Stomach (tissue), 8 donors: ENCODE measurements at regions not wholly inside any gene's neighbourhood (a gene's known extent, or its start where the extent isn't known, plus 50 kb on each side); places are given as distances from the start of the nearest gene placed in this dataset.

Source experiments
- DNase-seq, 2 donors: peaks; one replicate each; pipeline versions ENCODE4 v3.0.0 to v3.0.0-alpha.2; 2013 to 2019
- H3K27ac ChIP-seq, 5 donors: fragments of 200-600 bp in 4 of 5; sonication (generic) in 4 of 5; one replicate each; pipeline ENCODE4 v1.5.1; 2013 to 2019; ENCODE audit warnings: mild to moderate bottlenecking in 1 of 5, moderate library complexity in 1 of 5
- H3K27me3 ChIP-seq, 3 donors: fragments of 200-600 bp; sonication (generic); one replicate each; pipeline ENCODE4 v1.5.1; 2017 to 2019; ENCODE audit warnings: mixed run types in 1 of 3
- H3K36me3 ChIP-seq, 4 donors: fragments of 200-600 bp; sonication (generic); 1 replicate in 3 of 4; 2 replicates in 1 of 4; pipeline ENCODE4 v1.5.1; 2016 to 2019
- H3K4me1 ChIP-seq, 4 donors: fragments of 200-600 bp; sonication (generic); one replicate each; pipeline ENCODE4 v1.5.1; 2016 to 2019
- H3K4me3 ChIP-seq, 4 donors: fragments of 200-600 bp; sonication (generic) in 3 of 4; one replicate each; pipeline ENCODE4 v1.5.1; 2016 to 2019; ENCODE audit warnings: mild to moderate bottlenecking in 1 of 4
- H3K9me3 ChIP-seq, 4 donors: fragments of 200-600 bp; sonication (generic); one replicate each; pipeline ENCODE4 v1.5.1; 2016 to 2019
- CTCF ChIP-seq, 7 experiments: fragments of 450-650 bp in 4 of 7; fragments of 200-600 bp in 3 of 7; sonication (generic) in 3 of 7; IDR thresholded peaks; one replicate each; pipeline ENCODE4 v1.5.1; 2016 to 2019; ENCODE audit warnings: antibody characterized with exemption in 7 of 7, control low read depth in 2 of 7, mild to moderate bottlenecking in 1 of 7
- EP300 ChIP-seq: sonication (generic); formaldehyde crosslinking; IDR thresholded peaks from one replicate; pipeline ENCODE4 v1.6.1; 2017; ENCODE audit warnings: antibody characterized with exemption
- POLR2A ChIP-seq, 4 donors: fragments of 450-650 bp; IDR thresholded peaks; one replicate each; pipeline ENCODE4 v1.6.1; 2016; ENCODE audit warnings: antibody characterized with exemption in 4 of 4, control low read depth in 2 of 4, mild to moderate bottlenecking in 1 of 4, moderate library complexity in 1 of 4
- POLR2AphosphoS5 ChIP-seq, 3 donors: sonication (generic); formaldehyde crosslinking; IDR thresholded peaks; one replicate each; pipeline ENCODE4 v1.6.1; 2016; ENCODE audit warnings: antibody characterized with exemption in 3 of 3
- WGBS, 5 donors: extraction: QIAGEN DNeasy Blood & Tissue Kit in 3 of 5; methylation state at CpG; one replicate each; pipeline versions ENCODE4 v1.1.5 to v1.1.7; 2013 to 2018; 5-methylcytosine and 5-hydroxymethylcytosine counted together
- intact Hi-C: fragments of 100-400 bp; cut with DNase I; formaldehyde crosslinking; loops from one replicate; pipeline ENCODE4 v1.15.1; 2023; ENCODE audit warnings: low total_unique reads
- donor health status: healthy with polysubstance abuse.
- donor health status: Bipolar disorder and iron deficiency.
- donor health status: healthy.

- H3K27ac ChIP-seq = no peak overlapping the region
- no peaks in the 10 kb centered on the region for H3K27me3 ChIP-seq
- intact Hi-C loops = no loop called here
- no peak overlapping the region for H3K4me3 ChIP-seq
- no peaks in the 10 kb centered on the region for H3K4me1 ChIP-seq
- no peak for TF ChIP-seq POLR2AphosphoS5 (IDR thresholded peaks at IDR 0.05)
- TF ChIP-seq POLR2A (IDR thresholded peaks at IDR 0.05) = no peak
- no peak for TF ChIP-seq EP300
- TF ChIP-seq CTCF (IDR thresholded peaks at IDR 0.05) = no peak
- DNase-seq = no peak
- H3K9me3 ChIP-seq = peaks cover 0 to 8% (median 2%) of the 10 kb centered on the region in 4 donors
- H3K36me3 ChIP-seq = no peaks in the 10 kb centered on the region
Observed at GRCh38 chr9:10957878-10958277, 345.1 kb upstream of the PTPRD start.

GRCh38 chr9:10961883-10962282 is 349.1 kb upstream of the PTPRD start:
- Histone ChIP-seq H3K27ac (no peak overlapping the region), H3K27me3 (no peaks in the 10 kb centered on the region), H3K4me3 (no peak overlapping the region), H3K9me3 (peaks cover 0 to 8% (median 2%) of the 10 kb centered on the region in 4 donors), H3K4me1 (no peaks in the 10 kb centered on the region), H3K36me3 (no peaks in the 10 kb centered on the region)
- 83 to 91% (median 86%) methylated on average over 4 of the region's 4 CpGs for WGBS, 5 donors
- intact Hi-C loops = no loop called here
- TF ChIP-seq POLR2A (IDR thresholded peaks at IDR 0.05) (no peak), POLR2AphosphoS5 (IDR thresholded peaks at IDR 0.05) (no peak), EP300 (no peak), CTCF (IDR thresholded peaks at IDR 0.05) (no peak)
- no peak for DNase-seq

GRCh38 chr9:10983251-10983650 is 370.4 kb upstream of the PTPRD start:
- TF ChIP-seq EP300 = no peak
- Histone ChIP-seq H3K27me3 (no peaks in the 10 kb centered on the region), H3K4me3 (no peak overlapping the region), H3K4me1 (no peaks in the 10 kb centered on the region), H3K27ac (no peak overlapping the region), H3K9me3 (no peaks in the 10 kb centered on the region), H3K36me3 (no peaks in the 10 kb centered on the region)
- DNase-seq = no peak
- intact Hi-C loops = no loop called here
- WGBS, 5 donors = 80 to 100% (median 93%) methylated on average over 1 of the region's 1 CpG

GRCh38 chr9:10999646-11000045 is 386.8 kb upstream of the PTPRD start:
- no peaks in the 10 kb centered on the region for H3K9me3 ChIP-seq
- intact Hi-C loops = no loop called here
- H3K4me3 ChIP-seq = no peak overlapping the region
- 88 to 92% (median 90%) methylated on average over 4 of the region's 4 CpGs for WGBS, 5 donors
- H3K27me3 ChIP-seq = no peaks in the 10 kb centered on the region
- no peak overlapping the region for H3K27ac ChIP-seq
- no peaks in the 10 kb centered on the region for H3K36me3 ChIP-seq
- H3K4me1 ChIP-seq = no peaks in the 10 kb centered on the region
- TF ChIP-seq POLR2AphosphoS5 (IDR thresholded peaks at IDR 0.05) (no peak), EP300 (no peak)
- DNase-seq = no peak

- Histone ChIP-seq H3K4me1 (no peaks in the 10 kb centered on the region), H3K9me3 (no peaks in the 10 kb centered on the region), H3K27me3 (no peaks in the 10 kb centered on the region), H3K4me3 (no peak overlapping the region), H3K36me3 (no peaks in the 10 kb centered on the region), H3K27ac (no peak overlapping the region)
- intact Hi-C loops = no loop called here
- TF ChIP-seq CTCF (IDR thresholded peaks at IDR 0.05) (no peak), POLR2AphosphoS5 (IDR thresholded peaks at IDR 0.05) (no peak)
- DNase-seq = no peak
Observed at GRCh38 chr9:11001546-11001945, 388.7 kb upstream of the PTPRD start.

- WGBS, 5 donors = 5 to 90% (median 41%) methylated on average over 1 of the region's 1 CpG
- TF ChIP-seq POLR2AphosphoS5 (IDR thresholded peaks at IDR 0.05) = no peak
- TF ChIP-seq EP300 = no peak
- no peak for TF ChIP-seq CTCF (IDR thresholded peaks at IDR 0.05)
- no peak for TF ChIP-seq POLR2A (IDR thresholded peaks at IDR 0.05)
Observed at GRCh38 chr9:11002705-11003104, 389.9 kb upstream of the PTPRD start.

More at GRCh38 chr9:11002705-11003104, 389.9 kb upstream of the PTPRD start:
- H3K9me3 ChIP-seq = no peaks in the 10 kb centered on the region
- no peaks in the 10 kb centered on the region for H3K4me1 ChIP-seq
- no peak for DNase-seq
- H3K27ac ChIP-seq = no peak overlapping the region
- no peak overlapping the region for H3K4me3 ChIP-seq
- no peaks in the 10 kb centered on the region for H3K27me3 ChIP-seq
- no peaks in the 10 kb centered on the region for H3K36me3 ChIP-seq
- intact Hi-C loops = no loop called here
